ENCODE measurements at regions not wholly inside any gene's neighbourhood (a gene's known extent, or its start where the extent isn't known, plus 50 kb on each side); places are given as distances from the start of the nearest gene placed in this dataset.

- Histone ChIP-seq H3K4me3 (replicated peaks; ENCODE audit: insufficient read depth, low read length) (no peak overlapping the region), H3K27ac (replicated peaks) (no peak overlapping the region), H3K27me3 (ENCODE audit: insufficient read depth, poor library complexity, severe bottlenecking) (no peaks in the 10 kb centered on the region)
- TF ChIP-seq REST (IDR thresholded peaks at IDR 0.05; ENCODE audit: insufficient replicate concordance, low read depth) (no peak), GABPA (IDR thresholded peaks at IDR 0.05; ENCODE audit: low read depth) (no peak), CTCF (IDR thresholded peaks at IDR 0.05; ENCODE audit: insufficient read depth, low read length) (no peak), POLR2AphosphoS5 (IDR thresholded peaks at IDR 0.05; ENCODE audit: low read depth) (no peak), SPI1 (IDR thresholded peaks at IDR 0.05; ENCODE audit: borderline replicate concordance, low read depth) (no peak)
- no peak for DNase-seq (ENCODE audit: low read depth in 1 of 2, low spot score in 1 of 2)
Observed at GRCh38 chr4:96154676-96155075, 314.8 kb downstream of the PDHA2 start.

- Histone ChIP-seq H3K27ac (replicated peaks) (no peak overlapping the region), H3K27me3 (ENCODE audit: insufficient read depth, poor library complexity, severe bottlenecking) (no peaks in the 10 kb centered on the region), H3K4me3 (replicated peaks; ENCODE audit: insufficient read depth, low read length) (no peak overlapping the region)
- no peak for DNase-seq (ENCODE audit: low read depth in 1 of 2, low spot score in 1 of 2)
- TF ChIP-seq REST (IDR thresholded peaks at IDR 0.05; ENCODE audit: insufficient replicate concordance, low read depth) (no peak), GABPA (IDR thresholded peaks at IDR 0.05; ENCODE audit: low read depth) (no peak), POLR2AphosphoS5 (IDR thresholded peaks at IDR 0.05; ENCODE audit: low read depth) (no peak), SPI1 (IDR thresholded peaks at IDR 0.05; ENCODE audit: borderline replicate concordance, low read depth) (no peak), CTCF (IDR thresholded peaks at IDR 0.05; ENCODE audit: insufficient read depth, low read length) (no peak)
Observed at GRCh38 chr4:96162636-96163035, 322.7 kb downstream of the PDHA2 start.

- Histone ChIP-seq H3K4me3 (replicated peaks; ENCODE audit: insufficient read depth, low read length) (no peak overlapping the region), H3K27ac (replicated peaks) (no peak overlapping the region), H3K27me3 (ENCODE audit: insufficient read depth, poor library complexity, severe bottlenecking) (no peaks in the 10 kb centered on the region)
- DNase-seq (ENCODE audit: low read depth in 1 of 2, low spot score in 1 of 2) = no peak
- TF ChIP-seq GABPA (IDR thresholded peaks at IDR 0.05; ENCODE audit: low read depth) (no peak), CTCF (IDR thresholded peaks at IDR 0.05; ENCODE audit: insufficient read depth, low read length) (no peak), POLR2AphosphoS5 (IDR thresholded peaks at IDR 0.05; ENCODE audit: low read depth) (no peak), SPI1 (IDR thresholded peaks at IDR 0.05; ENCODE audit: borderline replicate concordance, low read depth) (no peak), REST (IDR thresholded peaks at IDR 0.05; ENCODE audit: insufficient replicate concordance, low read depth) (no peak)
Observed at GRCh38 chr4:96164814-96165351, 325.0 kb downstream of the PDHA2 start.

Data from HL-60 (cell line).